ENCODE measurements at regions not wholly inside any gene's neighbourhood (a gene's known extent, or its start where the extent isn't known, plus 50 kb on each side); places are given as distances from the start of the nearest gene placed in this dataset.

GRCh38 chr7:67875558-67875957 lies 878.9 kb downstream of the TYW1 start:
- TF ChIP-seq CTCF (IDR thresholded peaks at IDR 0.05) (no peak), POLR2AphosphoS5 (IDR thresholded peaks at IDR 0.05) (no peak)

Data from esophagus muscularis mucosa (tissue), 3 donors.